Activated CD4-positive, alpha-beta T cell treated with anti-CD3 and anti-CD28 coated beads for 4 hours (primary cell): ENCODE measurements at regions not wholly inside any gene's neighbourhood (a gene's known extent, or its start where the extent isn't known, plus 50 kb on each side); places are given as distances from the start of the nearest gene placed in this dataset.

ENCODE experiments used
- DNase-seq, 2 donors: peaks; one replicate each; pipeline ENCODE4 v3.0.0-alpha.2; 2020

DNA sequence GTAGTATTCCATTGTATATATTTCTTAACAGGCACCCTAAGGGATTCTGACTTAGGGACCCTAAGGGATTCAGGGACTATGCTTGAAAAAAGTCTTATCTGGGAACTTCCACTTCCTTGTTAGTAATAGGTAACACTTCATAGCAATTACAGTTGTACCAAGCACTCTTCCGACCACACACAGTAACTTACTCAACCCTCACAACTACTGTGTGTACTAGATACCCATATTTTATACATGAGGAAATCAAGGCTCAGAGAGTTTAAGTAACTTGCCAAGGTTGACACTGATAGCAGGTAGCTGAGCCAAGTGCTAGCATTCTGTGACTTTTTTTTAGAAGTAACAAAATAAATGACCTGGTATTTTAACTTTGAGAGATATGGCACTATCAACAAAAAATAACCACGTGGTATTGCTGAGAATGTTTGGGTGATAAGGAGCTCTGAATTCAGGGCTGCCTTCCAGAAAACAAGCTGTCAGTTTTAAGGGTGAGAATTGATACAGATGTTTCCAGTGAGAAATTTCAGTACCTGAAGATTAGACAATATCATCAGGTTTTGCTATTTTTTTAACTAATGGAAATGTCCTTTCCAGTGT lies 210.3 kb upstream of the SUCLG2 start:
- no peak for DNase-seq

DNA sequence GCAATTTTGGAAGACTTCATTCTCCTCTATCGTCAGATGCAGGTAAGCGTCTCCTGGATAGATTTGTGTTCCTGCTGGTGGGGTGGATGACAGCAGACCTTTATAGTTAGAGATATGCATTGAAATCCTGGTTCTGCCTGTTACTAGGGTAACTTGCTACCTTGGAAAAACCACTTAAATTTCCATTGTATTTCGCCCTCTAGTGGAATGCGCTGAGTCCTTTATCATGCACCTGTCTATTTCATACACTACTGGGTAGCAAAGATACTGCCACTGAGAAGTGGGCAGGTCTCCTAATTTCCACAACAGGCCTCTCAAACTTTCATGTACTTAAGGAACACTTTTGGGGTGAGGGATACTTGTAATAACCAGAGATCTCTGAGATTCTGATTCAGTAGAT lies 209.5 kb upstream of the SUCLG2 start:
- DNase-seq, result no peak

DNA sequence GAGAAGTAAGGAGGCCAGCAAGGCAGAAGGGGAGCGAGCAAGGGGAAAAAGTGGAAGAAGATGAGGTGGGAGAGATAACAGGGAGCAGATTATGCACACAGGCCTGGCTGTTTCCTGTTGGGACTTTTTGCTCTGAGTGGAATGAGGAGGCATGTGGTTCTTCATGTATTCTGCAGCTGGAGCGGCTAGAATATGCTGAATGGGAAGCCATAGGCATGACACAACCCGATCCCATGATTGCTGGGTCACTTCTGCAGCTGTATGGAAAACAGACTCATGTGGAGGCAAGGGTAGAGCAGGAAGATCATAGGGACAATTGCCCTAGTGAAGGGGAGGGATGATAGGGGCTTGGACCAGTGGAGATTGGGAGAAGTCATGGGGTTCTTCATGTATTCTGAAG lies 206.0 kb upstream of the SUCLG2 start:
- no peak for DNase-seq

DNA sequence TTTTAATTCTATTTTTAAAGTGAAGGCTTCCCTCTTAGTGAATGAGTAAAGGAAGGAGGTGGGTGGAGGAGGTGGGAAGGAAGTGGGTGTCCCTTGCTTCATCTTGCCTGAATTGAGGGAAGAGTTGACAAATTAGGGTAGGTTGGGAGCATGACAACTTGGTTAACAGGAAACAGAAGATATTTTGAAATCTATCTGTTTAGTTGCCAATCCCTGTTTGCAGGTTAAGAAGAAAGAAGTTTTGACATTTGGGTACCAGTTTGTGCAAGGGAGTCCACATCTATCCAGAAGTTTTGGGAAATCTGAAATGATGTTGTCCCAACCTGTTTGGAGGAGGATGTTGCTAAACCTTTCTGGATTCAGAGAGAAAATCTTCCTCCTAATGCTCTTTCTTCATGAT lies 204.1 kb upstream of the SUCLG2 start:
- no peak for DNase-seq

GRCh38 chr3:67856718-67857117 lies 202.3 kb upstream of the SUCLG2 start:
- no peak for DNase-seq

DNA sequence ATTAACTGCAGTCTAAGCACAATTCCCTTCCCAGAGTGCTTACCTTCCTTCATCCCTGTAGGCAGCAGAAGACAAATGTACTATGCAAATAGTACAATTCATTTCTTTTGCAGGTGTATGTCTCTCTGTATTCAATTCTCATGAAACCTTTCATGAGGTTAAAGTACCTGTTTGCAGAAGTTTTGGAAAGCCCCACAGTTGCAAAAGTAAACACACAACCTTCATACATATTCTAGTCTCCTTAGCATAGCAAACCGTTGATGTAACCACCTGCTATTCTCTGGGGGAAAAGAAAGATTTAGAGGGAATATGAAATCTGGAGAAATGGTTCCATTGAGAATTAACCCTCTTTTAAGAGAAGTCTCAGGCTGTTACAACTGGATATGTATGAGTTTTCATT lies 200.3 kb upstream of the SUCLG2 start:
- no peak for DNase-seq

DNA sequence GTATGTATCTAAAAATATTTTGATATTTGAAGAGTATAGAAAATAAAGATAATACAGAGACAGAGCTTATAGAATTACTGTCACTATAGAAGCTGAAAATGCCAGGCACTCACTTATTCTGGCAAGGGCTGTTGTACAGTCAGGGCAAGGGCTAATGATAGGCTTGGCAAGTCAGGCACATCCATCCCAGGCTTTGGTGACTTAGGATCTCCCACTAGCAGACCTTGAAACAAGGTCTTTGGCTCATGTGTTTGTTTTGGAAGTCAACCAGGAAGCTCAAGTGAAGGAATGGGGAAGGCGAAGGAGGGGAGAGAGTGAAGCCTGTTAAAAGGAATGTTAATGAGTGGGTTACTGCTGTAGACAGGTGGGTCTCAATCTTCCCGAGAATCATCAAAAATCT lies 199.1 kb upstream of the SUCLG2 start:
- DNase-seq, result no peak

GRCh38 chr3:67848299-67848698 lies 193.9 kb upstream of the SUCLG2 start:
- DNase-seq, result no peak

GRCh38 chr3:67846166-67846565 lies 191.8 kb upstream of the SUCLG2 start:
- DNase-seq, result no peak

DNA sequence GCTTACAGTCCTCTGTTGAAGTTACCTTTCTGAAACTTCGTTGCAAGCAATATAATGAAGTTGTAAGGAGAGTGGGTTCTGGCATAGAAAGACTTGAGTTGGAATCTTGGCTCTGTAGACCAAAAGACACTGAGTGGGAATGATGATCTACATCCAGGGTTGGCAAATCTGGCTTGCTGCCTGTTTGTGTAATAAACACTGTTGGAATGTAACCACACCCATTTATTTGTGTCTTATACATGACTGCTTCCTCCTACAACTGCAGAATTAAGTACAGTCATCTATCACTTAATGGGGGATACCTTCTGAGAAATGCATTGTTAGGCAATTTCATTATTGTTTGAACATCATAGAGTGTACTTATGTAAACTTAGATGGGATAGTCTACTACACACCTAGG lies 178.4 kb upstream of the SUCLG2 start:
- DNase-seq, result no peak

DNA sequence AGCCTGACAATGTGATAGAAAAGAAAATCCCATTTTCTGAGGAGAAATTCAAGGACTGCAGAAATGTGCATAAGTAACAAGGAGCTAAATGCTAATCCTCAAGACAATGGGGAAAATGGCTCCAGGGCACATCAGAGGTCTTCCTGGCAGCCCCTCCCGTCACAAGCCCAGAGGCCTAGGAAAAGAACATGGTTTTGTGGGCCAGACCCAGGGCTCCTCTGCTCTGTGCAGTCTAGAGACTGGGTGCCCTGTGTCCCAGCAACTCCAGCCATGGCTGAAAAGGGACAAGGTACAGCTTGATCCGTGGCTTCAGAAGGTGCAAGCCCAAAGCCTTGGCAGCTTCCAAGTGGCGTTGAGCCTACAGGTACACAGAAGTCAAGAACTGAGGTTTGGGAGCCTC lies 176.8 kb upstream of the SUCLG2 start:
- no peak for DNase-seq

DNA sequence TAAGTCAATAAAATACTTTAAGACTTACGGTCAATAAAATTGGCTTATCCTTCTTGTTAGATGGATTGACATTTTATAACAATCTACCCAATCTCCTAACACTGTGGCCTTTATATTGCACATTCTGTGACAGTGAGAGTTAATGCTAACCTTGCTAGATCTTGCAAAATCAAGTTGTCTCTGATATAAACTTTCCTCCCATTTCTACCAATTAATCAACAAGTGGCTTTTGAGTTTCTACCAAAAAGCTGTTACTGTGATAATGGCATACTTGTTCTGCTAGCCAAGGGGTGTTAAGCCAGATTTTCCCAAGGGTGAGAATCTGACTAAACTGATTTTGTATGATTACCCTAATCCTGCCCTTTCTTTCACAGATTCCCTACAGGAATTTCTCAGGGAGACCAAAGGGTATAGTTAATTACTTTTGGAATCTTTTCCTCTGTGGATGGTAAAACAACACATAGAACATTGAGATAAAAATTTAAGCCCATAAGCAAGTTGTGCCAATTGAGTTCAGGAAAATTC lies 174.1 kb upstream of the SUCLG2 start:
- no peak for DNase-seq

DNA sequence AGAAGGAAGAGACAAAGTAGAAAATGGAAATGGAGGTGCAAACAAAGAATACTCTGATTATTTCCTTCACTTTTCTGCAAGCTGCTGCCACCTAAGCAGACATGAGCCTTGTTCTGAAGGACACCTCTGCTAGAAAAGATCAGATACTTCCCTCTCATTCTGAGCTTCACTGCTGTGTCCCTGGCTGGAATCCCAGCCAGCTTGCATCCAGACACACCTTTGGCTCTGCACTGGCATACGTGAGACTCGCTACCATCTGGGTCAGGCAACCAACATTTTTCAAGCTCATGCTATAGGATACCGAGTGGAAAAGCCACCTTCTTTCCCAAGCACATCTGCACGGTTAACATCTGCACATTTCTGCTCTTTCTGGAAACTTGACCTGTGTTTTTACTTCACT lies 166.7 kb upstream of the SUCLG2 start:
- DNase-seq, result no peak

DNA sequence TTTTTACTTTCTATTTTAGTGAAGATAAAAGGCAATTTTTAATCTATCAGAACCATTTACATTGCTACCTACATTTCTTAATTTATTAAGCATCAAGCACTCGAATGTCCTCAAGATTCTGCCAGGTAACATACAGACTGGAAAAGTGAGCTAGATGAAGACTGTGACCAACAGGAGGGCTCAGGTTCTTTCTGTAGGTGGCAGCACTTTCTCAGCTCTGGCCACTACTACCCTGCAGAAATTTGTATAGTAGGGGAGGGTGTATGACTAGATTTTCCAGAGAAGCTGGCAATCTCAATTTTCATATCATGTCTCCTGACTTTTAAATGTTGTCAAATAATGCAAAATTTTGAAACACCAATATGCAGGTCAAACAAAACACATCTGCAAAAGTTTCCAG lies 165.0 kb upstream of the SUCLG2 start:
- DNase-seq, result no peak

DNA sequence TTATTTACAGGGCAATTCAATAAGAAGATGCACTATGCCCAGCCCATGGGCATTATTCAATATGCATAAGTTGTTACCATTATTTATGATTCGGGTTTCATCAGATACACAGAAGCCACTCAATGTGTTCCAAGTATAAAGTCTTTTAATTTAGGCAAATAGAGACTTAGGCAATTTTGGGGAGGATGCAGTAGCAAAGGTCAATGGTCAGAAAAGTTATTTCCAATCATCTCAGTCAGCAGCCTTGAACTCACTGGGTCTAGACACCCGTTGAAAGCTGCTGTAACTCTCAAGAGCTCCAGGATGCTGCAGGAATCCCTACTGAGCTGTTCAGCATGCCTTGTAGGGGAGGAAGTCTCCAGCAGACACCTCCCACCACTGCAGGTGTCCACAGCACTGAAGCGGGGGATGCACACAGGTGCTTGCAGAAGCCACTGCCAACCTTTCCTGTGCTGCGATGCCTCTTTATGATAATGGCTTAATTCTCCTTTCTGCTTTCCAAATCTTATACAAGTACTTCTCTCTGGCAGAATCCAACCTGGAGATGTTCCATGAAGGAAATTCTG lies 155.0 kb upstream of the SUCLG2 start:
- DNase-seq, result no peak

- no peak for DNase-seq
These were observed 154.5 kb upstream of the SUCLG2 start for GRCh38 chr3:67808906-67809305.

DNA sequence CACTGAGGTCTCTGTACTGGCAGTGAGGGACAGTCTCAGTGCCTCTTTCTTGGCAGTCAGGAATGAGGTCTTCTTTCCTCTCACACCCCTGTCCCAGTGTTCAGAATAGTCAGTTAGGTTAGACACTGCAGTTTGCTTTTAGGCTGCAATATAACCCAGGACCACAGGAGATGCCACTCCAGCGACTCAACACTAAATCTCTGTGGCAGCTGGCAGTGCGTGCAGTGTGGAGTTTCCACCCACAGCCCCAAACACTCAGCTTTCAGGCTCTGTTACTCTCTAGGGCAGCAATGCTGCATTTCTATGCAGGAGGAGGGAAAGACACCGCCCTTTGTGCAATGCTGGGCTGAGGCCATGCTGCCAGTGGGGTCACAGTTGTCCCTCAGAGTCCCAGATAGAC lies 150.2 kb upstream of the SUCLG2 start:
- no peak for DNase-seq

DNA sequence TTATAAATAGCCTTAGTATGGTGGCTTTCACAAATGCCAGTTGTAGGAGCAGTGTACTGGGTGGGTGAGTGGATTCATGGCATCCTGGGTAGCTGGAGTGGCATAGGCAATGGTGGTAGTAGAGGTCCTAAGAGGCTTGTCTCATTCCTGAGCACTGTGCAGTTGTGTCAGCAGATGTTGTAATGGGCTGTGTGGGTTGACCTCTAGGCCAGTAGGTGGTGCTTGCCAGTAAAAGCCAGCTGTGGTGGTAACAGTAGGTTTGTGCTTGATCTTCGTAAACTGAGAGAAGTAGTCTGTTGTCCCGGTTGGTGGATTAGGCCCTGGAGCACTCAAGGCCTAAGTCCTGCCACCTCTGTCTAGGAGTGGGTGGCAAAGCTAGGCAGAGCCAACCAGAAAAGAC lies 149.7 kb upstream of the SUCLG2 start:
- no peak for DNase-seq

DNA sequence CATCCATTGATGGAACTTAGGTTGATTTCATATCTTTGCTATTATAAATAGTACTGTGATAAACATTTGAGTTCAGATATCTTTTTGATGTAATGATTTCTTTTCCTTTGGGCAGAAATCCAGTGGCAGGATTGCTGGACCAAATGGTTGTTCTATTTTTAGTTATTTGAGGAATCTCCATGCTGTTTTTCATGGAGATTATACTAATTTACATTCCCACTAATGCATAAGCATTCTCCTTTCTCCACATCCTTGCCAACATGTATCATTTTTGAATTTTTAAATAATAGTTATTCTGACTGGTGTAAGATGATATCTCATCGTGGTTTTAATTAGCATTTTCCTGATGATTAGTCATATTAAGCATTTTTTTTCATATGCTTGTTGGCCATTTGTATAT lies 144.0 kb upstream of the SUCLG2 start:
- DNase-seq, result no peak

DNA sequence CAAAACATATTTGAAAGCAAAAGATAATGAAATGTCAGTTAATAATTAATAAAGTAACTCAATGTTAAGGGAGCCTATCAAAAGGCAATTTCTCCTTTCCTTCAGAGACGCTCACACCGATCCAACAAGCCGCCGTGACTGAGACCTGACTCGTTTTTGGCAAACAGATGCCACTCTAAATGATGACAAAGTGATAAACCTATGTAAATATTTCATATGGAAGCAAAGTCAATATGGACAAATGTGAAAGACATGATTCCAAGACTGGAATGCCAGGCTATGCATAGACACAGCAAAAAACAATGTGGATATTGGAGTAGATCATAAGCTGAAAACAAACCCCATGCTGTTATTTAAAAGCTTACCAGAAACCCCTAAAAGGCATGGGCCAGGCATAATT lies 137.2 kb upstream of the SUCLG2 start:
- no peak for DNase-seq

DNA sequence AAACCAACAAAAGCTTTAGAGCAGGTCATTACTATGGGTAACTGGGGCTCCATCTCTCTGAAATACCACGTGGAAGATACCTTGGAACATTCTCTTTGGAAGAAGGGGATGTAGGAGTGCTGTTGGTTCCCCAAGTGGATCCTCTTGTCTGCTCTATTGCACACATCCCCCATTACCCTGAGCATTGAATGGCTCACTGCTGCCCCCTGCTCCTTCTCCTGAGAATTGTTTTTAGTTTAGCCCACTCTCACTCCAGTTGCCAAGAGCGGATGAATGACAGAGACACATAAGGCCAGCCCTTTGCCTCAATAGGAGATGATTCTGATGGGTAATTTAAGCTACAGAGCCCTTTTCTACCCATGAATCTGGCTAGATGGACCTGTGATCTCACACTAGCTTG lies 135.6 kb upstream of the SUCLG2 start:
- peak; percentile 44 to 64 for DNase-seq

DNA sequence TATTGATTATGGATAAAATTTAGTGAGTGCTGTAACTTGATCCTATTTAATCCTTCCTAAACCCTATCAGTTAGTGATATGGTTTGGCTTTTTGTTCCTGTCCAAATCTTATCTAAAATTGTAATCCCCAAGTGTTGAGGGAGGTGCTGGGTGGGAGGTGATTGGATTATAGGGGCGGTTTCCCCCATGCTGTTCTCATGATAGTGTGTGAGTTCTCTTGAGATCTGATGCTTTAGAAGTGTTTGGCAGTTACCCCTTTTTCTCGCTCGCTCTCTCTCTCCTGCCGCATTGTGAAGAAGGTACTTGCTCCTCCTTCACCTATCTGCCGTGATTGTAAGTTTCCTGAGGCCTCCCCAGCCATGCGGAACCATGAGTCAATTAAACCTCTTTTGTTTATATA lies 134.0 kb upstream of the SUCLG2 start:
- no peak for DNase-seq

- no peak for DNase-seq
These were observed 129.2 kb upstream of the SUCLG2 start for GRCh38 chr3:67783281-67784250.

GRCh38 chr3:67781871-67782270 lies 127.5 kb upstream of the SUCLG2 start:
- no peak for DNase-seq
